Mesendoderm (in vitro differentiated cells): ENCODE measurements at regions not wholly inside any gene's neighbourhood (a gene's known extent, or its start where the extent isn't known, plus 50 kb on each side); places are given as distances from the start of the nearest gene placed in this dataset. TPM values are rescaled to one million over a fixed set of nuclear protein-coding genes. Genes with fewer than 3 reads are reported as not detected.
"Not testable (repeated sequence)": the region's sequence is repeated elsewhere in the genome, so short reads cannot be mapped to it uniquely, and the experiment has no call there.

Experiments
- DNase-seq: peaks from one replicate; pipeline ENCODE4 v3.0.0; 2013
- H2AK5ac ChIP-seq: 2 replicates; pipeline ENCODE4 v1.6.1; 2013; ENCODE audit warnings: low read length, inconsistent platforms
- H2BK120ac ChIP-seq: 2 replicates; pipeline ENCODE4 v1.6.1; 2013; ENCODE audit warnings: low read depth, mild to moderate bottlenecking, low read length, moderate library complexity, mixed read lengths
- H2BK15ac ChIP-seq: replicated peaks from 2 replicates; pipeline ENCODE4 v1.6.1; 2013; ENCODE audit warnings: low read depth, mild to moderate bottlenecking, moderate library complexity
- H2BK5ac ChIP-seq: 2 replicates; pipeline ENCODE4 v1.6.1; 2013; ENCODE audit warnings: low read length, inconsistent platforms
- H3K18ac ChIP-seq: 2 replicates; pipeline ENCODE4 v1.6.1; 2013; ENCODE audit warnings: mild to moderate bottlenecking, low read length, mixed read lengths
- H3K23ac ChIP-seq: one replicate; pipeline ENCODE4 v1.6.1; 2013; ENCODE audit warnings: low read length
- H3K27ac ChIP-seq: 2 replicates; pipeline ENCODE4 v1.5.1; 2013; ENCODE audit warnings: low read depth, mild to moderate bottlenecking, inconsistent platforms, low read length, moderate library complexity
- H3K27me3 ChIP-seq: 2 replicates; pipeline ENCODE4 v1.6.1; 2013; ENCODE audit warnings: low read length, control low read depth, mild to moderate bottlenecking, inconsistent platforms; ENCODE audit not compliant: insufficient read depth, poor library complexity
- H3K36me3 ChIP-seq: 2 replicates; pipeline ENCODE4 v1.6.1; 2013; ENCODE audit warnings: low read length, inconsistent platforms; ENCODE audit not compliant: control insufficient read depth, insufficient read depth
- H3K4ac ChIP-seq: one replicate; pipeline ENCODE4 v1.6.1; 2013; ENCODE audit warnings: low read depth, mild to moderate bottlenecking, low read length, moderate library complexity
- H3K4me1 ChIP-seq: 2 replicates; pipeline ENCODE4 v1.6.1; 2013; ENCODE audit warnings: low read depth, low read length, inconsistent platforms; ENCODE audit not compliant: control insufficient read depth
- H3K4me2 ChIP-seq: 2 replicates; pipeline ENCODE4 v1.6.1; 2013; ENCODE audit warnings: low read length
- H3K4me3 ChIP-seq: 2 replicates; pipeline ENCODE4 v1.5.1; 2013; ENCODE audit warnings: mild to moderate bottlenecking, low read length
- H3K56ac ChIP-seq: one replicate; pipeline ENCODE4 v1.6.1; 2013; ENCODE audit warnings: low read length
- H3K79me1 ChIP-seq: 2 replicates; pipeline ENCODE4 v1.6.1; 2013; ENCODE audit warnings: low read length, inconsistent platforms
- H3K79me2 ChIP-seq: 2 replicates; pipeline ENCODE4 v1.6.1; 2013; ENCODE audit warnings: mild to moderate bottlenecking, low read length; ENCODE audit not compliant: control insufficient read depth, insufficient read depth
- H3K9ac ChIP-seq: 2 replicates; pipeline ENCODE4 v1.6.1; 2013; ENCODE audit warnings: low read length, inconsistent platforms
- H4K5ac ChIP-seq: one replicate; pipeline ENCODE4 v1.6.1; 2013; ENCODE audit warnings: low read length
- H4K8ac ChIP-seq: one replicate; pipeline ENCODE4 v1.6.1; 2013; ENCODE audit warnings: low read depth, mild to moderate bottlenecking, control low read depth, low read length, moderate library complexity
- WGBS: extraction: QIAGEN DNeasy Blood & Tissue Kit; methylation state at CpG from one replicate; pipeline ENCODE4 v1.1.7; 2013; ENCODE audit warnings: low lambda C conversion rate, missing lambda C conversion rate; ENCODE audit not compliant: insufficient coverage; ENCODE audit errors: extremely low coverage; 5-methylcytosine and 5-hydroxymethylcytosine counted together
- small RNA-seq: library from polyadenylated mRNA; stranded (forward); fragments of <200 nt; extraction: miRNeasy Mini kit (QIAGEN cat#:217004); gene quantifications from one replicate; pipeline ENCODE3, GENCODE V24; 2013; ENCODE audit not compliant: insufficient read depth

GRCh38 chr15:30295150-30295844, 98.0 kb downstream of the CHRFAM7A start:
- not testable (repeated sequence) for H3K56ac ChIP-seq, DNase-seq, H4K5ac ChIP-seq, H3K36me3 ChIP-seq, H2BK15ac ChIP-seq, H3K79me1 ChIP-seq, H3K27ac ChIP-seq, H3K4me1 ChIP-seq, H3K4ac ChIP-seq, H3K4me3 ChIP-seq, H3K79me2 ChIP-seq, H3K9ac ChIP-seq, H3K27me3 ChIP-seq, H3K23ac ChIP-seq, H2AK5ac ChIP-seq, H4K8ac ChIP-seq, H3K18ac ChIP-seq, H2BK120ac ChIP-seq, H2BK5ac ChIP-seq, H3K4me2 ChIP-seq
- WGBS = no CpG with 5 or more reads among the region's 14 CpGs

GRCh38 chr15:30303968-30304367, 89.4 kb downstream of the CHRFAM7A start:
- H3K56ac ChIP-seq, H3K23ac ChIP-seq, H3K4ac ChIP-seq, H3K79me2 ChIP-seq, H2BK15ac ChIP-seq, H3K4me3 ChIP-seq, H3K4me2 ChIP-seq, H3K36me3 ChIP-seq, H2BK120ac ChIP-seq, H2BK5ac ChIP-seq, H3K27me3 ChIP-seq, H3K18ac ChIP-seq, H2AK5ac ChIP-seq, H3K79me1 ChIP-seq, H3K27ac ChIP-seq, H4K8ac ChIP-seq, H3K4me1 ChIP-seq, DNase-seq, H3K9ac ChIP-seq, H4K5ac ChIP-seq: not testable (repeated sequence)
- no CpG with 5 or more reads among the region's 3 CpGs for WGBS

Small RNAs in the stretch of these regions (small RNA-seq; reads per million reads assigned to genes)
- gene RNU6-17P = not detected
